Caco-2 (cell line): ENCODE measurements at regions not wholly inside any gene's neighbourhood (a gene's known extent, or its start where the extent isn't known, plus 50 kb on each side); places are given as distances from the start of the nearest gene placed in this dataset.

Source experiments
- BruUV-seq: library from RNA; stranded (reverse); fragments of 400-500 nt; replicated peaks from 2 replicates; lab custom pipeline; 2021; lab: Mats Ljungman, UMichigan
- CTCF ChIA-PET: fragments of 300-600 bp; sonication (Branson Sonifier 250); formaldehyde crosslinking; loops from one replicate; lab custom pipeline; 2022; ENCODE audit warnings: antibody characterized with exemption; lab: Charles Lee
- POLR2A ChIA-PET: fragments of 300-600 bp; sonication (Branson Sonifier 250); formaldehyde crosslinking; loops from one replicate; lab custom pipeline; 2022; ENCODE audit warnings: antibody characterized with exemption; lab: Charles Lee
- DNase-seq, 2 experiments: peaks; one replicate each; pipeline versions ENCODE4 v3.0.0 to v3.0.0-alpha.2; 2020 to 2022
- H3K27me3 ChIP-seq: replicated peaks from 2 replicates; pipeline ENCODE4 v1.6.0; 2011; ENCODE audit warnings: low read length; ENCODE audit not compliant: control insufficient read depth, insufficient read depth
- H3K36me3 ChIP-seq: 2 replicates; pipeline ENCODE4 v1.5.1; 2011; ENCODE audit warnings: low read length; ENCODE audit not compliant: control insufficient read depth, insufficient read depth
- H3K4me1 ChIP-seq: fragments of 250-450 bp; sonication (Bioruptor Pico); 2 replicates; pipeline ENCODE4 v1.5.1; 2020; ENCODE audit warnings: mild to moderate bottlenecking
- H3K4me3 ChIP-seq: 2 replicates; pipeline ENCODE4 v1.5.1; 2011; ENCODE audit warnings: low read depth, mild to moderate bottlenecking, control low read depth, low read length
- H3K9me3 ChIP-seq: fragments of 250-450 bp; sonication (Bioruptor Pico); 2 replicates; pipeline ENCODE4 v1.5.1; 2020; ENCODE audit warnings: mild to moderate bottlenecking, moderate library complexity
- H3K27ac Mint-ChIP-seq: one replicate; pipeline ENCODE4 v1.8.0; 2022; ENCODE audit warnings: mixed read lengths; ENCODE audit not compliant: unreplicated experiment
- H3K27me3 Mint-ChIP-seq: one replicate; pipeline ENCODE4 v1.8.0; 2022; ENCODE audit warnings: mixed read lengths; ENCODE audit not compliant: insufficient read depth, unreplicated experiment
- H3K36me3 Mint-ChIP-seq: one replicate; pipeline ENCODE4 v1.8.0; 2022; ENCODE audit warnings: mild to moderate bottlenecking, mixed read lengths; ENCODE audit not compliant: insufficient read depth, unreplicated experiment
- H3K4me1 Mint-ChIP-seq: one replicate; pipeline ENCODE4 v1.8.0; 2022; ENCODE audit warnings: low read depth, mixed read lengths; ENCODE audit not compliant: unreplicated experiment
- H3K4me3 Mint-ChIP-seq: one replicate; pipeline ENCODE4 v1.8.0; 2022; ENCODE audit warnings: mild to moderate bottlenecking, moderate library complexity, mixed read lengths; ENCODE audit not compliant: unreplicated experiment
- H3K9me3 Mint-ChIP-seq: one replicate; pipeline ENCODE4 v1.8.0; 2022; ENCODE audit warnings: mixed read lengths; ENCODE audit not compliant: unreplicated experiment
- intact Hi-C: fragments of 100-400 bp; cut with micrococcal nuclease; formaldehyde crosslinking; loops from one replicate; pipeline ENCODE4 v1.10.0; 2022; ENCODE audit not compliant: unreplicated experiment
- TF ChIP-seq, protein P1 (sequence below), 2 experiments: fragments of 200-600 bp in 1 of 2; IDR thresholded peaks; 1 replicate in 1 of 2; 2 replicates in 1 of 2; pipeline versions ENCODE4 v1.5.1 to v1.8.0; 2011 to 2022; ENCODE audit warnings: antibody characterized with exemption in 1 of 2, control low read depth in 1 of 2, inconsistent platforms in 1 of 2, low read depth in 1 of 2, low read length in 1 of 2, mild to moderate bottlenecking in 1 of 2, moderate library complexity in 1 of 2; ENCODE audit not compliant: insufficient read depth in 1 of 2, severe bottlenecking in 1 of 2, unreplicated experiment in 1 of 2

DNA sequence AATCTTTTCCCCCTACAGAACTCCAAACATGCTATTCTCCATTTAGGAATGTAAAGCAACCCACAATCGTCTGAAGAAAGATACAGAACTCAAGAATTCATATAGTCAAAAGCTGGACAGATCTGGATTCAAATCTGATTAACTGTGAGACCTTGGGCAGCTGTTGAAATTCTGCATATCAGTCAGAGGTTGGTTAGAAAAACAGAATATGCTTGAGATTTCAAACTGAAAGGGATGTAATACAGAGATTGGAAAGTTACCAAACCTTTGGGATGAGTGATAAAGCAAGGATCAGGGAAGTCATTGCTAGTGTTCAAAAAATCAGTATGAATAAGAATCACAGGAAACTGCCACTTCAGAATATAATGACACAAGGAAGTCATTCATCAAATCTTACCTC, 406.6 kb downstream of the HTR7 start:
- no peak for DNase-seq
- no peaks in the 10 kb centered on the region for H3K9me3 ChIP-seq
- no peaks in the 10 kb centered on the region for H3K27me3 ChIP-seq
- H3K4me1 ChIP-seq = no peaks in the 10 kb centered on the region
- TF ChIP-seq, protein P1, sequence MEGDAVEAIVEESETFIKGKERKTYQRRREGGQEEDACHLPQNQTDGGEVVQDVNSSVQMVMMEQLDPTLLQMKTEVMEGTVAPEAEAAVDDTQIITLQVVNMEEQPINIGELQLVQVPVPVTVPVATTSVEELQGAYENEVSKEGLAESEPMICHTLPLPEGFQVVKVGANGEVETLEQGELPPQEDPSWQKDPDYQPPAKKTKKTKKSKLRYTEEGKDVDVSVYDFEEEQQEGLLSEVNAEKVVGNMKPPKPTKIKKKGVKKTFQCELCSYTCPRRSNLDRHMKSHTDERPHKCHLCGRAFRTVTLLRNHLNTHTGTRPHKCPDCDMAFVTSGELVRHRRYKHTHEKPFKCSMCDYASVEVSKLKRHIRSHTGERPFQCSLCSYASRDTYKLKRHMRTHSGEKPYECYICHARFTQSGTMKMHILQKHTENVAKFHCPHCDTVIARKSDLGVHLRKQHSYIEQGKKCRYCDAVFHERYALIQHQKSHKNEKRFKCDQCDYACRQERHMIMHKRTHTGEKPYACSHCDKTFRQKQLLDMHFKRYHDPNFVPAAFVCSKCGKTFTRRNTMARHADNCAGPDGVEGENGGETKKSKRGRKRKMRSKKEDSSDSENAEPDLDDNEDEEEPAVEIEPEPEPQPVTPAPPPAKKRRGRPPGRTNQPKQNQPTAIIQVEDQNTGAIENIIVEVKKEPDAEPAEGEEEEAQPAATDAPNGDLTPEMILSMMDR (IDR thresholded peaks at IDR 0.05; ENCODE audit: insufficient read depth in 1 of 2, low read depth in 1 of 2, low read length in 1 of 2, severe bottlenecking in 1 of 2, unreplicated experiment in 1 of 2) = no peak
- no peak overlapping the region for H3K4me3 ChIP-seq
- no TSS peak for BruUV-seq
- H3K4me1 Mint-ChIP-seq = no peaks in the 10 kb centered on the region
- H3K4me3 Mint-ChIP-seq = no peak overlapping the region
- intact Hi-C loops = no loop called here
- CTCF ChIA-PET = no interaction called here
- no peaks in the 10 kb centered on the region for H3K36me3 ChIP-seq
- peaks cover 7% of the 10 kb centered on the region for H3K27me3 Mint-ChIP-seq
- POLR2A ChIA-PET = no interaction called here
- no peak overlapping the region for H3K27ac Mint-ChIP-seq
- no peaks in the 10 kb centered on the region for H3K9me3 Mint-ChIP-seq
- H3K36me3 Mint-ChIP-seq = no peaks in the 10 kb centered on the region

DNA sequence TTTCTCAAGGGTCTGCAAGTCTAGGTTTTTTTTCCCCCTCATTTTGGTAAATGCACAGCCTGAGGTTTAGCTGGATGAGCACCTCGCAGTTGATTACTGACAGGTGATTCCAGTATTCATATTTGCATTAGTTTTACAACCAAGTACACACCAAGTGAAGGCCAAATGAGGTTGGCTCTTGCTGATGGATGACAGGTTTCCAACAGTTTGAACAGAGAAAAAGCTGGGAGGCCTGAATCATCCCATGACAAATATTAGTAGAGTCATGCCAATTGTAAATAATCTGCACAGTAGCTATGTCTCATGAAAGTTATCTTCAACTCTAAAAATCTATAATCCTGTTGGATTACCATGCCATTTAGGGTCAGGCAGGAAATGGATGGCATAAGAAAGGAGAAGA, 399.8 kb downstream of the HTR7 start:
- ChIA-PET CTCF (no interaction called here), POLR2A (no interaction called here)
- no TSS peak for BruUV-seq

DNA sequence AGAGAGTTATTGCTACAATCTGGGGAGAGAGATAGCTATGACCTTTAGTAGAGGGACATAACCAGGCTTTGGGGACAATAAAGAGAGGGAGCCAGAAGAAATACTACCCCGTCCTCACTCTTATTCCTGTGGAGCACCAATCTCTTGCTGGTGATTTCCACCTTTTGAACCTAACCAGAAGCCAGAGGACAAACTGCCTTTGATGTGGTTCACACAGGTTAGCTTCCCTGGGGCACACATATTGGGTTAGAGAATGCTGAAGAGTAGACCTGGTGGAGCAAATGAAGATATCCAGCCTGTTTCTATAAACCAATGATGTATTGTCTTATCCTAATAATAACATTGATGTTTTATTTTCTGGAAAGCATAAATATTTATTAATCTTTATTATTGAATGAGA, 399.3 kb downstream of the HTR7 start:
- no peaks in the 10 kb centered on the region for H3K36me3 ChIP-seq
- intact Hi-C loops = no loop called here
- DNase-seq = no peak
- Mint-ChIP-seq H3K4me3 (no peak overlapping the region), H3K27ac (no peak overlapping the region), H3K27me3 (no peaks in the 10 kb centered on the region), H3K4me1 (no peaks in the 10 kb centered on the region), H3K36me3 (no peaks in the 10 kb centered on the region), H3K9me3 (no peaks in the 10 kb centered on the region)
- POLR2A ChIA-PET = no interaction called here
- H3K27me3 ChIP-seq = no peaks in the 10 kb centered on the region
- CTCF ChIA-PET = no interaction called here
- no peaks in the 10 kb centered on the region for H3K4me1 ChIP-seq
- TF ChIP-seq, protein P1 (IDR thresholded peaks at IDR 0.05; ENCODE audit: insufficient read depth in 1 of 2, low read depth in 1 of 2, low read length in 1 of 2, severe bottlenecking in 1 of 2, unreplicated experiment in 1 of 2) = no peak
- no peak overlapping the region for H3K4me3 ChIP-seq
- no TSS peak for BruUV-seq
- peaks cover 3% of the 10 kb centered on the region; the same call in 1 of the 2 replicates for H3K9me3 ChIP-seq

More for the DNA sequence above, 399.8 kb downstream of the HTR7 start:
- H3K27me3 Mint-ChIP-seq = peaks cover 2% of the 10 kb centered on the region
- H3K9me3 ChIP-seq = peaks cover 3% of the 10 kb centered on the region; the same call in 1 of the 2 replicates
- no peak overlapping the region for H3K27ac Mint-ChIP-seq
- TF ChIP-seq, protein P1 (IDR thresholded peaks at IDR 0.05; ENCODE audit: insufficient read depth in 1 of 2, low read depth in 1 of 2, low read length in 1 of 2, severe bottlenecking in 1 of 2, unreplicated experiment in 1 of 2) = no peak
- no peak overlapping the region for H3K4me3 Mint-ChIP-seq
- H3K36me3 ChIP-seq = no peaks in the 10 kb centered on the region
- no peaks in the 10 kb centered on the region for H3K27me3 ChIP-seq
- no peaks in the 10 kb centered on the region for H3K36me3 Mint-ChIP-seq
- H3K4me1 Mint-ChIP-seq = no peaks in the 10 kb centered on the region
- H3K9me3 Mint-ChIP-seq = no peaks in the 10 kb centered on the region
- no peak overlapping the region for H3K4me3 ChIP-seq
- intact Hi-C loops = no loop called here
- DNase-seq = no peak
- H3K4me1 ChIP-seq = no peaks in the 10 kb centered on the region
